NT2/D1 (cell line): ENCODE measurements at regions not wholly inside any gene's neighbourhood (a gene's known extent, or its start where the extent isn't known, plus 50 kb on each side); places are given as distances from the start of the nearest gene placed in this dataset.

ENCODE experiments used
- SUZ12 ChIP-seq: IDR thresholded peaks from 2 replicates; pipeline ENCODE4 v1.6.1; 2011; ENCODE audit not compliant: insufficient read length, insufficient read depth; ENCODE audit errors: extremely low read depth
- YY1 ChIP-seq: IDR thresholded peaks from 2 replicates; pipeline ENCODE4 v1.6.1; 2011; ENCODE audit not compliant: insufficient read length, insufficient read depth
- ZNF274 ChIP-seq: IDR thresholded peaks from 2 replicates; pipeline ENCODE4 v1.6.1; 2011; ENCODE audit warnings: mild to moderate bottlenecking, low read depth, low read length

GRCh38 chr3:117367861-117368260, 658.3 kb downstream of the TUSC7 start:
- TF ChIP-seq YY1: no peak
- TF ChIP-seq ZNF274: no peak
- no peak for TF ChIP-seq SUZ12
